Activated T-cell treated with anti-CD3 and anti-CD28 coated beads, Interleukin-2, amount 50 U/mL, for 72 hours (primary cell): ENCODE measurements at regions not wholly inside any gene's neighbourhood (a gene's known extent, or its start where the extent isn't known, plus 50 kb on each side); places are given as distances from the start of the nearest gene placed in this dataset.

ENCODE experiments used
- ATAC-seq, 2 donors: fragments of 150-1000 bp; cut with Tn5 transposase; replicated peaks in 1 of 2; 2 replicates each; pipeline ENCODE4 v1.10.0; 2021; ENCODE audit warnings: moderate library complexity in 2 of 2, mild to moderate bottlenecking in 1 of 2
- DNase-seq, 2 donors: peaks; one replicate each; pipeline ENCODE4 v3.0.0; 2021 to 2022; ENCODE audit warnings: mixed read lengths in 1 of 2
- H3K27ac Mint-ChIP-seq: one replicate; pipeline ENCODE4 v1.8.0; 2022; ENCODE audit warnings: mild to moderate bottlenecking, moderate library complexity, mixed read lengths
- H3K27me3 Mint-ChIP-seq: one replicate; pipeline ENCODE4 v1.8.0; 2022; ENCODE audit warnings: low read depth, mixed read lengths
- H3K36me3 Mint-ChIP-seq, 2 donors: one replicate each; pipeline ENCODE4 v1.8.0; 2022; ENCODE audit warnings: mixed read lengths in 2 of 2, mild to moderate bottlenecking in 1 of 2; ENCODE audit not compliant: insufficient read depth in 2 of 2
- H3K4me1 Mint-ChIP-seq: one replicate; pipeline ENCODE4 v1.8.0; 2022; ENCODE audit warnings: low read depth, mixed read lengths
- H3K4me3 Mint-ChIP-seq, 2 donors: one replicate each; pipeline ENCODE4 v1.8.0; 2022; ENCODE audit warnings: mild to moderate bottlenecking in 2 of 2, mixed read lengths in 2 of 2, moderate library complexity in 2 of 2
- H3K9me3 Mint-ChIP-seq, 2 donors: one replicate each; pipeline ENCODE4 v1.8.0; 2022; ENCODE audit warnings: mixed read lengths in 2 of 2

DNA sequence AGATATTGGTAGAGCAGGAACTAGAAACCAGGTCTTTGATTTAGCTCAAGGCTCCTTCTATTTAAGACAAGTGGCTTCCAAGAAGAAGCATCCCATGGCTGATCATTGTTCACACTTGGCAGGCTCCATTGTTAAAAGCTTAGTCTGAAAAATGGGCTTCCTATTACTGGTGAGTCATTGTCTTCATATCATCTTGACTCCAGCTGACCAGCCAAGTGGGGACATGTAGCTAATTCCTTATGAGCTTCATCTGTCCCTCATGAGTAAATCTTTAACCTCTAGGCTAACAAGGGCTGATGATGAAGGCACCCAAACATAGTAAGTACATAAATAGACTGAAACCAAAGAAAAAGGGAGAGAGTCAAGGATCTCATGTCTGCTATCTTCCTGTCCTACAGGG lies 530.3 kb upstream of the KLF4 start:
- peaks cover 2 to 14% of the 10 kb centered on the region in 2 donors for H3K9me3 Mint-ChIP-seq
- H3K27ac Mint-ChIP-seq, result no peak overlapping the region
- no peak for ATAC-seq
- no peaks in the 10 kb centered on the region for H3K4me1 Mint-ChIP-seq
- H3K4me3 Mint-ChIP-seq, result no peak overlapping the region
- no peaks in the 10 kb centered on the region for H3K27me3 Mint-ChIP-seq
- peaks cover 0 to 2% of the 10 kb centered on the region in 2 donors for H3K36me3 Mint-ChIP-seq
- no peak for DNase-seq

DNA sequence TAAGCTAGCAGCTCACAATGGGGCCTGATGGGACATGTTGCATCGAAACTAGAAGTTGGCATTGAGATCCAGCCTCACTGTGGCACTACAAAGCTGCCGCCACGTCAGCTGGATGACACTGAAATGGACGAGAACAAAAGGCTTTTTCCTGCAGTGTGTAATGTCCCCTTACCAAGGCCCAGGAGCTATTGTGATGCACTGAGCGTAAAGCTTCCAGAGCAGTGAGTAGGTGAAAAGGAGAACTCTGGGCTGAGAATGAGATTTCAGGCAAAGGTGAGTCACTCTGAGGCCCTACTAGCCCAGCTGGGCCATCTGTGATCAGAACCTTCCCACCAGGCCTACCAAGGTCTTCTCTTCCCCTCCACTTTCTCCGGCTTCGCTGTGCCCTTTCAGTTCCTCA lies 528.1 kb upstream of the KLF4 start:
- H3K4me3 Mint-ChIP-seq, result no peak overlapping the region
- no peak for DNase-seq
- H3K36me3 Mint-ChIP-seq, result peaks cover 0 to 2% of the 10 kb centered on the region in 2 donors
- ATAC-seq, result no peak
- H3K9me3 Mint-ChIP-seq, result peaks cover 2 to 14% of the 10 kb centered on the region in 2 donors
- H3K4me1 Mint-ChIP-seq, result no peaks in the 10 kb centered on the region
- no peaks in the 10 kb centered on the region for H3K27me3 Mint-ChIP-seq
- no peak overlapping the region for H3K27ac Mint-ChIP-seq

DNA sequence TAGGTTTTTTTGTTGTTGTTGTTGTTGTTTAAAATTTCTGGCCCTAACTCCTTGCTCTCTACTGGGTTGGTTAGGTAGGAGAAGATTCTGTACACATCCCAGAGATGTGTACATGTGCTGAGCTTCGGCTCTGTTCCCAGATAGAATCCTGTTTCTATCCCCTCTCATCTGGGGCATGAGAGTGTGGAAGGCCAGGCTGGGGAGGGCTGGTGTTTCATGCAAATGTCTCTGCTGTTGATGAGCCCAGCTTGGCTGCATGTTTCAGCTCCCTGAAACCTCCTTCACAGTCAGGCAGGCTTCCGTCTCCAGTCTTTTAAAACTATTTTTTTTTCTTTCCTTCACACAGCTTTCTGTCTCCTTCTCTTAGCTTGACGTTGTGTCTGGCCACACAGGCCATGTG lies 526.9 kb upstream of the KLF4 start:
- Mint-ChIP-seq H3K36me3 (peaks cover 0 to 2% of the 10 kb centered on the region in 2 donors), H3K27me3 (no peaks in the 10 kb centered on the region), H3K27ac (no peak overlapping the region), H3K9me3 (peaks cover 2 to 14% of the 10 kb centered on the region in 2 donors), H3K4me1 (no peaks in the 10 kb centered on the region), H3K4me3 (no peak overlapping the region)
- ATAC-seq, result no peak
- no peak for DNase-seq

DNA sequence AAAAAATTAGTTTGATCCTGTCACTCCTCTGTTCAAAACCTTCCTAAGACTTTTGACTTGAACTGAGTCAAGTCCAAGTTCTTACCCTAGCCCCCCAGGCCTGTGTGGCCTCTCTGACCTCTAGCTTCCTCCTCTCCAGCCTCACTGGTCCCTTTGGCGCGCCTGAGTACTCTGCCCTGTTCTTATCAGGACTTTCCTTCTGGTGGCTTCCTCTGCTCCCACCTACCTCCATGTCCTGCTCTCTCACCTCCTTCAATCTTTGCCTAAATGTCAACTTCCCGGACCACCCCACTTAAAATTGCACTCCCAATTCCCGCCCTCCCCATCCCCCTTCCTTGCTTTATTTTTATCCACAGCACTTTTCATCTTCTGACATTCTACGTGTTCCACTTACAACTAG lies 526.1 kb upstream of the KLF4 start:
- ATAC-seq (no peak), DNase-seq (no peak)
- no peak overlapping the region for H3K27ac Mint-ChIP-seq
- no peaks in the 10 kb centered on the region for H3K4me1 Mint-ChIP-seq
- peaks cover 2 to 14% of the 10 kb centered on the region in 2 donors for H3K9me3 Mint-ChIP-seq
- no peaks in the 10 kb centered on the region for H3K27me3 Mint-ChIP-seq
- H3K4me3 Mint-ChIP-seq, result no peak overlapping the region
- peaks cover 0 to 2% of the 10 kb centered on the region in 2 donors for H3K36me3 Mint-ChIP-seq

DNA sequence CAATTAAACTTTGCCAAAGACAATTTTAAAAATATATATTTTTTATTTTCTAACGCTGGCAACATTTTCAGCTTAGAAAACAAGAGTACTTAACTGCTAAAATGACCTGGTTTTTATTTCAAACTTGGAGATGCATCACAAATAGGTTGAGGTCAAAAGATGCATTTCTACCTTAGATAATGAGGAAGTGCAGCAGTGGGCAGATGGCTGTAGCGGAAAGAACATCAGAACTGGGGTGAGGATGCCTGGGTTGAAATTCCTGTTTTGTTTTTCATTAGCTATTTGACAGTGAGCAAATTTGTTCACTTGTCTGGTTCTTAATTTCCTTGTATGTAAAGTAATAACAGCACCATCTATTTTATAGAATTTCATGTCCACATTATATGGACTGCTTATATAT lies 524.8 kb upstream of the KLF4 start:
- no peak overlapping the region for H3K4me3 Mint-ChIP-seq
- H3K9me3 Mint-ChIP-seq, result peaks cover 2 to 11% of the 10 kb centered on the region in 2 donors
- no peaks in the 10 kb centered on the region for H3K27me3 Mint-ChIP-seq
- DNase-seq (no peak), ATAC-seq (no peak)
- no peaks in the 10 kb centered on the region for H3K4me1 Mint-ChIP-seq
- no peak overlapping the region for H3K27ac Mint-ChIP-seq
- H3K36me3 Mint-ChIP-seq, result peaks cover 0 to 2% of the 10 kb centered on the region in 2 donors

DNA sequence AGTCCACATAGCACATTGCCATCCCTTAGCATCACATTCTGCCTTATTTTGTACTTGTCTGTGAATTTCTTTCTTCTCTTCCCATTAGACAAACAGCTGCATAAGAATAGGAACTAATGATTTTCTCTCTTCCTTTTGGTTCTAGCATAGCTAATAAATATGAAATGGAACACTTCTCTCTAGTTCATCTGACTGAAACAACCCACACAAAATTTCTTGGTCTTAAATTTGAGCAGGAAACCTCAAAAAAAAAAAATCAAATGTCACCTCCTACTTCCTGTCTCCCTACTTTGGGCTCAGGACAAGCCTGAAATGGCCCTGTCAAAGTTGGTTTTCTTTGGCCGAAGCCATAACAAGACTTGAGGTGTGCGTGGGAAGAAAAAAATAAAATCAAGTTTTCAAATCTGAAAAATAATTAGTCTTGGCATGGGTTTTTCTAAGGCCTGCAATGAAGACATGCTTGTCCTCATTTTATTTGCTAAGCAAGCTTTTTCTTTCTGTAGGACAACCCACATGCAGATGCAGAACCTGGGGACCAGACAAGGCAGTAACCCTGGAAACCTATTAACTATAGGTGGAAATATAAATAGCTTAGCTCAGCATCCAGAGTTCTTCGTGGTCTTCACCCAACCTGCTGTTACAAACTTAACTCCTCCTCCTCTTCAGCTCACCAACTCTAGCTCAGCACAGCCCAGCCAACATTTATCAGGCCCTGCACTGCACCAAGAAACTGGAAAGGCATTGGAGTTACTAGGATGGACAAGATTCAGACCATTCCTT lies 523.5 kb upstream of the KLF4 start:
- ATAC-seq (no peak), DNase-seq (no peak)
- Mint-ChIP-seq H3K9me3 (peaks cover 2 to 9% of the 10 kb centered on the region in 2 donors), H3K27ac (no peak overlapping the region), H3K4me3 (no peak overlapping the region), H3K36me3 (peaks cover 0 to 2% of the 10 kb centered on the region in 2 donors), H3K27me3 (no peaks in the 10 kb centered on the region), H3K4me1 (no peaks in the 10 kb centered on the region)

DNA sequence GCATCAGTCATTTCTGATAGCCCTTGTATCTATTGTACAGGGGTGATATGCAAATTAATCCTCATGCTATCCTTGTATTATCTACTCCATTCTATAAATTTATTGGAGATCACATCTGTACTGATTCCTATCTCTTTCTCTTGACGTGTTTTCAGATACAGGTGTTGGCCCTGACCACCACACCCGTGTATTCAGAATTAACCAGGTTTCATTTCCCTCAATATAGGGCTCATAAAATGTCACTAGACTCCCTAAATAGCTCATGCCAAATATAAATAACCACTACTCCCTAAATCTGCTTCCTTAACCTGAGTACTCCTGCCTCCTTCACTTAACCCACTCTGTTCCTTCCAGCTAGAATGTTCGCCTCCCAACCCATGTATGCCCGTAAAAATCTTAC lies 522.8 kb upstream of the KLF4 start:
- Mint-ChIP-seq H3K4me1 (no peaks in the 10 kb centered on the region), H3K9me3 (peaks cover 2 to 7% of the 10 kb centered on the region in 2 donors), H3K27ac (no peak overlapping the region), H3K4me3 (no peak overlapping the region), H3K27me3 (no peaks in the 10 kb centered on the region), H3K36me3 (peaks cover 0 to 2% of the 10 kb centered on the region in 2 donors)
- ATAC-seq, result no peak
- no peak for DNase-seq

DNA sequence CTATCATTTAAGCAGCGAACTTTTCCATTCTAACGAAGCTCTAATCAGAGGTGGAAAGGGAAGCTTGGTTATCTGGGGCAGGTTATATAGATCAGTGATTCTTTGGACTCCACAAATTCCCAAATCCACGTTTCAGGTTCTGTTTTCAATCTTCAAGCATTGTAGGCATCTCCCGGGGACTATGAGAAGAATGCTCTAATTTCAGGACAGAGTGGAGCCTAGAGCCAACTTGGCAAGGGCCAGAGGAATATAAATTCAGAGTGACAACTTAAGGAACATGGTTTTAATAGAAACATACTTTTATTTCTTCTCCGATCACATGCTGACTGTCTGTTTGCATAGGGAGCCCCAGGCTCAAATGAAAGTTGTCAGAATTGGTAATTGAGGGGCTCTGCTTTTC lies 514.0 kb upstream of the KLF4 start:
- H3K4me3 Mint-ChIP-seq, result no peak overlapping the region
- H3K27ac Mint-ChIP-seq, result no peak overlapping the region
- peaks cover 0 to 2% of the 10 kb centered on the region in 2 donors for H3K9me3 Mint-ChIP-seq
- ATAC-seq (no peak), DNase-seq (no peak)
- no peaks in the 10 kb centered on the region for H3K36me3 Mint-ChIP-seq
- H3K4me1 Mint-ChIP-seq, result no peaks in the 10 kb centered on the region
- H3K27me3 Mint-ChIP-seq, result no peaks in the 10 kb centered on the region

DNA sequence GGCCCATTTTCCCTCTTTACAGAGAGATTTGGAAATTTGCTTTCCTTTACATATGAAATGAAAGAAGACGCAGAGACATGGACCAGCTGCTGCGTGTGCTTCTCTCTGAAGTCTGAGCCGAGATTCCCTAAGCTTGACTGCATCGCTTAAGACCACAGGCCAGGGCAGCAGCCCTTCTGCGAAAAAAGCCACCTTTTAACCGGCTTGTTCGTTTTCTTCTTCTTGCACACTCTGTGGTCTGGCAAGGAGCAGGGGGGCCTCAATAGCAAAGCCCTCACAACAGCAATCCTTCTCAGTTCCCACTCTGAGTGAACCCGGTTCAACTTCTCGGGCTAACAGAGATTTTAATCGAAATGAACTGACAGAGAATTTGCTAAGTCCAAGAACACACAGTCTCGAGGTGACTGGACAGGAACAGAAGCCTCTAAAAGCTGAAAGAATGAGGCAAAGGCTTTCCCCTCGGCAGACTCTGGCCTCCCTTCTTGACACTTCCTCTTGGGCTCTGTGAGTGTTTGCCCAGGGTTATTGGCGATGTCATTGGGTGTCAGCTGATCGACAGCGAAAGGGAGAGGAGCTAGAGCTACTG lies 512.9 kb upstream of the KLF4 start:
- Mint-ChIP-seq H3K4me1 (no peaks in the 10 kb centered on the region), H3K27me3 (no peaks in the 10 kb centered on the region), H3K4me3 (no peak overlapping the region), H3K36me3 (no peaks in the 10 kb centered on the region), H3K27ac (no peak overlapping the region), H3K9me3 (peaks cover 0 to 2% of the 10 kb centered on the region in 2 donors)
- no peak for DNase-seq
- ATAC-seq, result no peak

DNA sequence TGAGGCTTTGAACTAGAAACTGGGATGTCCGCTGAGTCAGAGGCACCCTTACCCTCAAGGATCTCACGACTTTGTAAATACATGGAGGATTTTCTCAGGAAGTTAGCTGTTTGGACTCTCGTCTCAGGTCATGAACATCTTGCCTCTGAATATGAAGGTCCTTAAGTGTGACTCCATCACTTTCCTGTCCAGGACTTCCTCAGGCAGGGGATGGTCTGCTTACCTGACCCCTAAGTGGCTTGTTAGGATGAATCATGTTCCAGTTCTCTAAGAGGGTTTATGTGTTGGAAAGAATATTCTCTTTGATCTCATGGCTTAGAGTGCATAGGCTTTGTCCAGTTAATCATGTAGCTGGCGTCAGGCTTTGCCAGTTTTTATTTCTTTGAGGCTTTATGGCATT lies 511.7 kb upstream of the KLF4 start:
- Mint-ChIP-seq H3K4me3 (no peak overlapping the region), H3K4me1 (no peaks in the 10 kb centered on the region), H3K27me3 (no peaks in the 10 kb centered on the region), H3K9me3 (peaks cover 0 to 2% of the 10 kb centered on the region in 2 donors), H3K36me3 (no peaks in the 10 kb centered on the region), H3K27ac (no peak overlapping the region)
- DNase-seq (no peak), ATAC-seq (no peak)

DNA sequence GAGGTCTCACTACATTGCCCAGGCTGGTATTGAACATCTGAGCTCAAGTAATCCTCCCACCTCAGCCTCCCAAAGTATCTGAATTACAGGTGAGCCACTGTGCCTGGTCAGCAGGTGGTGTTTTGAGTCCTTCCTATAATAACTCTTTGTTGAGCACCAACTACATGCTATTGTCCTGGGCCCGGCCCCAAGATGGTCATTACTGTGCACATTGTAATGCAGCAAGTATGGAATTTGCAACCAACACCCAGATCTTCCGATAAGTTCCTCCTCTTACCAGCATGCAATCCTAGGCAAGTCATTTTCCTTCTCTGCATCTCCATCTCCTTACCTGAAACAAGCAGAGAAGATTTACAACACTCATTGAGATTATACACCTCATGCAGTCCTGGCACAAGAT lies 510.3 kb upstream of the KLF4 start:
- Mint-ChIP-seq H3K27ac (no peak overlapping the region), H3K4me1 (no peaks in the 10 kb centered on the region), H3K4me3 (no peak overlapping the region), H3K36me3 (no peaks in the 10 kb centered on the region), H3K27me3 (no peaks in the 10 kb centered on the region), H3K9me3 (peaks cover 0 to 5% of the 10 kb centered on the region in 2 donors)
- no peak for DNase-seq
- ATAC-seq, result no peak

DNA sequence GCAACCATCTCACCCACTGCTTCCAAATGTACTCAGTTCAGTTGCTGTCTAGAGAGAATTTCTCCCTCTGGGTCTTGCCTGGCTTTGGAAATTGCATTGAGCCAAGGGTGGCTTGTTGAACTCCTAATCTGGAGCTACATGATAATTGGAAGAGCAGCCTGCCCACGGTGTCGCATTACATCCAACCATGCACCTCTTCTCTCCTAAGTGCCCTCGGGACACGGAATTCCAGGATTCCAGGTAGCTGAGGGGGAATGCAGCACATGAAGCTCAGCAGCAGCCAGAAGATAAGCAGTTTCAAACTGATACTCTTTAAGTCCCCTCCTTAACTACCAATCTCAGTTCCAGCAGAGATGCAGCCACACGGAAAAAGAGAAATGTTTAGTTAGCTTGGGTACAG lies 509.4 kb upstream of the KLF4 start:
- no peak for ATAC-seq
- H3K27me3 Mint-ChIP-seq, result no peaks in the 10 kb centered on the region
- H3K9me3 Mint-ChIP-seq, result peaks cover 0 to 5% of the 10 kb centered on the region in 2 donors
- no peaks in the 10 kb centered on the region for H3K36me3 Mint-ChIP-seq
- H3K4me1 Mint-ChIP-seq, result no peaks in the 10 kb centered on the region
- no peak overlapping the region for H3K27ac Mint-ChIP-seq
- no peak for DNase-seq
- no peak overlapping the region for H3K4me3 Mint-ChIP-seq

DNA sequence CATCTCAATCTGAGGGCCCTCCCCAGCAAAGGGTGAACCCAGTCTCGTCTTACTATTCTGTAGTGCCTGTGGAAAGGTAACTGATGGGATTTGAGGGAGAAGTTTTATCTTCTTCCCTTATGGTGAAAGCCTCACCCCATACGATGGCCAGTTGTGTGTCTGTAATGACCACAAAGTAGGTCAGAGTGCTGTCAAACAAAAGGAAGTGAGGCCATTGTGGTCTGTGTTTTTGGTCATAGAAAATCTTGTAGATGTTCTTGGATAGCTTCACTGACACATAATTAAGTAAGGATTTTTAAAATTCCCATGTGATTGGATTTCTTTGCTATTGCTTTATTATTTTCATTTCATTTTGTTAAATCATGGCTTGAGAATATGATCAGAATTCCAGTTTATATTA lies 505.1 kb upstream of the KLF4 start:
- peaks cover 0 to 3% of the 10 kb centered on the region in 2 donors for H3K9me3 Mint-ChIP-seq
- ATAC-seq, result no peak
- no peaks in the 10 kb centered on the region for H3K36me3 Mint-ChIP-seq
- H3K27ac Mint-ChIP-seq, result no peak overlapping the region
- no peak overlapping the region for H3K4me3 Mint-ChIP-seq
- H3K27me3 Mint-ChIP-seq, result no peaks in the 10 kb centered on the region
- no peaks in the 10 kb centered on the region for H3K4me1 Mint-ChIP-seq
- DNase-seq, result no peak

DNA sequence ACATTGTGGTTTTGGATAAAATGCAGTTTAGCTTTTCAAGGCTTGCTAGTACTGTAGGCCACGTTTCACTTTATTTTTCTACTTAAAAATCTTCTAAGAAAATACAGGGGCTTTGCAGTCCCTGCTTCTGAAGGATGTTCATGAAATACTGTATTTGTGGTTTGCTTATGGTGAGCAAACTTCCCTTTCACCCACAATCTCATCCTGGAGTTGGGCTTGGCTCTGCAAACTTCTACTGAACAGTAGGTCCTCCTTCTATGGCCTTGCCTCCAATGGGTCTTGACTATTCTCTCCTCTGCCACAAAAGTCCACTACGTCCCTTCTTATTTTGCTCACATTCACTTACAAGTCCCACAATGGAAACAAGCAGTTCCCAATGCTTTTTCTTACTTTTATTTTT lies 502.7 kb upstream of the KLF4 start:
- Mint-ChIP-seq H3K4me1 (no peaks in the 10 kb centered on the region), H3K9me3 (peaks cover 0 to 3% of the 10 kb centered on the region in 2 donors), H3K36me3 (no peaks in the 10 kb centered on the region), H3K27me3 (no peaks in the 10 kb centered on the region), H3K27ac (no peak overlapping the region), H3K4me3 (no peak overlapping the region)
- DNase-seq (no peak), ATAC-seq (no peak)
